T-helper 1 cell (primary cell): ENCODE measurements at regions not wholly inside any gene's neighbourhood (a gene's known extent, or its start where the extent isn't known, plus 50 kb on each side); places are given as distances from the start of the nearest gene placed in this dataset.
"Not testable (repeated sequence)": the region's sequence is repeated elsewhere in the genome, so short reads cannot be mapped to it uniquely, and the experiment has no call there.

Source experiments
- DNase-seq, 5 donors: peaks; one replicate each; pipeline ENCODE4 v3.0.0-alpha.2; 2012 to 2020

- DNase-seq, result no peak
Measured at GRCh38 chr11:23772081-23772480, 724.8 kb upstream of the LUZP2 start.

GRCh38 chr11:23778971-23779370, 717.9 kb upstream of the LUZP2 start:
- no peak for DNase-seq

GRCh38 chr11:23780231-23780630, 716.6 kb upstream of the LUZP2 start:
- DNase-seq, result no peak

GRCh38 chr11:23781803-23782560, 714.9 kb upstream of the LUZP2 start:
- no peak for DNase-seq

- DNase-seq, result not testable (repeated sequence)
Measured at GRCh38 chr11:23786974-23787373, 709.9 kb upstream of the LUZP2 start.

GRCh38 chr11:23789200-23789853, 707.5 kb upstream of the LUZP2 start:
- no peak for DNase-seq

- DNase-seq, result no peak
Measured at GRCh38 chr11:23789938-23790371, 706.9 kb upstream of the LUZP2 start.

- no peak for DNase-seq
Measured at GRCh38 chr11:23797624-23798419, 699.0 kb upstream of the LUZP2 start.

GRCh38 chr11:23834306-23834705, 662.5 kb upstream of the LUZP2 start:
- not testable (repeated sequence) for DNase-seq

- DNase-seq, result no peak
Measured at GRCh38 chr11:23836981-23837380, 659.9 kb upstream of the LUZP2 start.

GRCh38 chr11:23840872-23841271, 656.0 kb upstream of the LUZP2 start:
- DNase-seq, result no peak

GRCh38 chr11:23846902-23847422, 649.9 kb upstream of the LUZP2 start:
- DNase-seq, result no peak

- no peak for DNase-seq
Measured at GRCh38 chr11:23851216-23851615, 645.6 kb upstream of the LUZP2 start.

GRCh38 chr11:23856654-23857053, 640.2 kb upstream of the LUZP2 start:
- DNase-seq, result no peak

- DNase-seq, result no peak
Measured at GRCh38 chr11:23859087-23859486, 637.8 kb upstream of the LUZP2 start.

GRCh38 chr11:23861615-23862014, 635.2 kb upstream of the LUZP2 start:
- no peak for DNase-seq

GRCh38 chr11:23865341-23865975, 631.4 kb upstream of the LUZP2 start:
- no peak for DNase-seq

- no peak for DNase-seq
Measured at GRCh38 chr11:23866641-23867040, 630.2 kb upstream of the LUZP2 start.

GRCh38 chr11:23869671-23870070, 627.2 kb upstream of the LUZP2 start:
- no peak for DNase-seq

GRCh38 chr11:23873406-23873805, 623.4 kb upstream of the LUZP2 start:
- no peak for DNase-seq

- DNase-seq, result no peak
Measured at GRCh38 chr11:23875176-23875850, 621.5 kb upstream of the LUZP2 start.

- not testable (repeated sequence) for DNase-seq
Measured at GRCh38 chr11:23883426-23884048, 613.3 kb upstream of the LUZP2 start.
